ENCODE measurements at regions not wholly inside any gene's neighbourhood (a gene's known extent, or its start where the extent isn't known, plus 50 kb on each side); places are given as distances from the start of the nearest gene placed in this dataset.
A peak's percentile ranks its signal among the peaks of the same experiment; 100 is the strongest.

DNA sequence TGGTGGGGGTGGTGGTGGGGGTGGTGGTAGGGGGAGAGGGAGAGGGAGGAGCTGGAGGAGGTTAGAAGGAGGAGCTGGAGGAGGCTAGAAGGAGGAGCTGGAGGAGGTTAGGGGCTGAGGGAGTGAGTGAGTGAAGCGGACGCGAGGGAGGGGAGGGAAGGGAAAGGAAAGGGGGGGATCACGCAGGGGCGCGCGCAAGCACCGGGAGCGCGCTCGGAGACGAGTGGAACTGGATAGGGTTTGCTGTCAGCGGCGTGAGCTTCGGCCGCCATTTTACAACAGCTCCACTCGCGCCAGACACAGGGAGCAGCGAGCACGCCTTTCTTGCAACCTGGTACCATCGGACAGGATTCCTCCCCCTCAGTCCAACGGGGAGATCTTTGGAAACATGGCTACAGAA, 90.5 kb upstream of the FERMT1 start:
- DNase-seq: no peak
- H3K27me3 ChIP-seq (ENCODE audit: control insufficient read depth, insufficient read depth, low read length): no peaks in the 10 kb centered on the region
- no peaks in the 10 kb centered on the region for H3K4me1 ChIP-seq (ENCODE audit: control insufficient read depth in 2 of 3, insufficient read depth in 2 of 3, low read depth in 1 of 3, low read length in 3 of 3)
- no peaks in the 10 kb centered on the region for H3K36me3 ChIP-seq (ENCODE audit: control insufficient read depth in 2 of 3, insufficient read depth in 3 of 3, low read length in 3 of 3)
- no peak overlapping the region for H3K9ac ChIP-seq (ENCODE audit: low read length in 3 of 3)
- H3K27ac ChIP-seq (ENCODE audit: low read depth in 2 of 2, low read length in 2 of 2): no peak overlapping the region
- no peak for TF ChIP-seq CTCF (IDR thresholded peaks at IDR 0.05; ENCODE audit: borderline replicate concordance, extremely low read depth, insufficient read depth)
- no peak for FAIRE-seq
- intact Hi-C loops (cut with DNase I): no loop called here
- peaks cover 0 to 2% (median 0%) of the 10 kb centered on the region in 3 donors for H3K9me3 ChIP-seq (ENCODE audit: control insufficient read depth in 2 of 3, insufficient read depth in 1 of 3, low read length in 3 of 3)
- no peak overlapping the region for H3K4me3 ChIP-seq (ENCODE audit: low read length in 3 of 3)

- Histone ChIP-seq H3K36me3 (ENCODE audit: control insufficient read depth in 2 of 3, insufficient read depth in 3 of 3, low read length in 3 of 3) (no peaks in the 10 kb centered on the region), H3K9me3 (ENCODE audit: control insufficient read depth in 2 of 3, insufficient read depth in 1 of 3, low read length in 3 of 3) (peaks cover 0 to 2% (median under 1%) of the 10 kb centered on the region in 3 donors), H3K27me3 (ENCODE audit: control insufficient read depth, insufficient read depth, low read length) (no peaks in the 10 kb centered on the region), H3K9ac (ENCODE audit: low read length in 3 of 3) (no peak overlapping the region), H3K4me3 (ENCODE audit: low read length in 3 of 3) (no peak overlapping the region), H3K4me1 (ENCODE audit: control insufficient read depth in 2 of 3, insufficient read depth in 2 of 3, low read depth in 1 of 3, low read length in 3 of 3) (no peaks in the 10 kb centered on the region), H3K27ac (ENCODE audit: low read depth in 2 of 2, low read length in 2 of 2) (no peak overlapping the region)
- intact Hi-C loops (cut with DNase I): no loop called here
- DNase-seq: peak in 1 of 5 donors; percentile 64
- TF ChIP-seq CTCF (IDR thresholded peaks at IDR 0.05; ENCODE audit: borderline replicate concordance, extremely low read depth, insufficient read depth): no peak
- FAIRE-seq: no peak
Observed at GRCh38 chr20:6212903-6213302, 90.1 kb upstream of the FERMT1 start.

DNA sequence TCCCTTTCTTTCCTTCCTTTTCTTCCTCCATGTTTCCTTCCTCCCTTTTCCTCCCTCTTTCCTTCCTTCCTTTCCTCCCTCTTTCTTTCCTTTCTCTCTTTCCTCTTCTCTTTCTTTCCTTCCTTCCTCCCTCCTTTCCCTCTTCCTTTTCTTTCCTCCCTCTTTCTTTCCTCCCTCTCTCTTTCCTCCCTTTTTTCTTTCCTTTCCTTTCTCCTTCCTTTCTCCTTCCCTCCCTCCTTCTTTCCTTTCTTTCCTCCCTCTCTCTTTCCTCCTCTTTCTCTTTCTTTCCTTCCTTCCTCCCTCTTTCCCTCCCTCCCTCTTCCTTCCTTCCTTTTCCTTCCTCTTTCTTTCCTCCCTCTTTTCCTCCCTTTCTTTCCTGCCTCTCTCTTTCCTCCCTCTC, 86.3 kb upstream of the FERMT1 start:
- intact Hi-C loops (cut with DNase I): no loop called here
- H3K4me3 ChIP-seq (ENCODE audit: low read length in 3 of 3): no peak overlapping the region
- no peaks in the 10 kb centered on the region for H3K27me3 ChIP-seq (ENCODE audit: control insufficient read depth, insufficient read depth, low read length)
- H3K4me1 ChIP-seq (ENCODE audit: control insufficient read depth in 2 of 3, insufficient read depth in 2 of 3, low read depth in 1 of 3, low read length in 3 of 3): no peaks in the 10 kb centered on the region
- FAIRE-seq (no peak), DNase-seq (no peak)
- no peaks in the 10 kb centered on the region for H3K36me3 ChIP-seq (ENCODE audit: control insufficient read depth in 2 of 3, insufficient read depth in 3 of 3, low read length in 3 of 3)
- H3K9me3 ChIP-seq (ENCODE audit: control insufficient read depth in 2 of 3, insufficient read depth in 1 of 3, low read length in 3 of 3): peaks cover 0 to 5% (median 2%) of the 10 kb centered on the region in 3 donors
- H3K27ac ChIP-seq (ENCODE audit: low read depth in 2 of 2, low read length in 2 of 2): no peak overlapping the region
- H3K9ac ChIP-seq (ENCODE audit: low read length in 3 of 3): no peak overlapping the region
- no peak for TF ChIP-seq CTCF (IDR thresholded peaks at IDR 0.05; ENCODE audit: borderline replicate concordance, extremely low read depth, insufficient read depth)

DNA sequence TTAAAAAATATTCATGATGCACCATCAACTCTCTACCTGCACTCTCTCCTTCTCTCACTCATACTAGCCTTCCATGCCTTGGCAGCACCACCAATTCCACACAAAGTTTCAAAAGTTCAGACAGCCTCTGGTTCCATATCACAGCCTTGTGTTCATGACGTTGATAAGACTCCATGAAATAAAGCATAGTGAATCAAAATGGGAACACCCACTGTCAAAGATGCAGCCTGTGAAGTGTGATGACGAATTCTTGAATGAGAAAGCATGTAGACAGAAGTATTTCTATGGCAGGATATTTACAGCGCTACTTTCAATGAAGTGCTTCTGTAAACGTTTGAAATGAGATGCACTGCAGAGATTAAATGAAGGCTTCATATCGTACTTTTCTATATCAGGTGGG, 77.3 kb upstream of the FERMT1 start:
- Histone ChIP-seq H3K4me3 (ENCODE audit: low read length in 3 of 3) (no peak overlapping the region), H3K9me3 (ENCODE audit: control insufficient read depth in 2 of 3, insufficient read depth in 1 of 3, low read length in 3 of 3) (no peaks in the 10 kb centered on the region), H3K4me1 (ENCODE audit: control insufficient read depth in 2 of 3, insufficient read depth in 2 of 3, low read depth in 1 of 3, low read length in 3 of 3) (no peaks in the 10 kb centered on the region), H3K36me3 (ENCODE audit: control insufficient read depth in 2 of 3, insufficient read depth in 3 of 3, low read length in 3 of 3) (no peaks in the 10 kb centered on the region), H3K27me3 (ENCODE audit: control insufficient read depth, insufficient read depth, low read length) (no peaks in the 10 kb centered on the region), H3K9ac (ENCODE audit: low read length in 3 of 3) (no peak overlapping the region), H3K27ac (ENCODE audit: low read depth in 2 of 2, low read length in 2 of 2) (no peak overlapping the region)
- TF ChIP-seq CTCF (IDR thresholded peaks at IDR 0.05; ENCODE audit: borderline replicate concordance, extremely low read depth, insufficient read depth): no peak
- intact Hi-C loops (cut with DNase I): no loop called here
- no peak for DNase-seq
- FAIRE-seq: no peak
